ENCODE measurements at regions not wholly inside any gene's neighbourhood (a gene's known extent, or its start where the extent isn't known, plus 50 kb on each side); places are given as distances from the start of the nearest gene placed in this dataset.

- peak in 9 of 14 donors; percentile 2 to 46 (median 13) for DNase-seq
Measured at GRCh38 chr16:81185416-81185815, 53.1 kb upstream of the BCO1 start.

GRCh38 chr16:81181013-81181720, 57.3 kb upstream of the BCO1 start:
- DNase-seq: no peak

GRCh38 chr16:81180578-81180977, 57.9 kb upstream of the BCO1 start:
- no peak for DNase-seq

- no peak for DNase-seq
Measured at GRCh38 chr16:81179219-81179618, 59.3 kb upstream of the BCO1 start.

GRCh38 chr16:81175325-81175891, 63.1 kb upstream of the BCO1 start:
- DNase-seq: no peak

GRCh38 chr16:81174644-81175324, 63.7 kb upstream of the BCO1 start:
- no peak for DNase-seq

- DNase-seq: no peak
Measured at GRCh38 chr16:81172769-81173658, 65.5 kb upstream of the BCO1 start.

- DNase-seq: no peak
Measured at GRCh38 chr16:81170824-81171223, 67.7 kb upstream of the BCO1 start.

- DNase-seq: no peak
Measured at GRCh38 chr16:81168406-81168805, 70.1 kb upstream of the BCO1 start.

- DNase-seq: no peak
Measured at GRCh38 chr16:81167851-81168250, 70.6 kb upstream of the BCO1 start.

GRCh38 chr16:81166417-81167300, 70.5 kb upstream of the GCSH start:
- DNase-seq: no peak

GRCh38 chr16:81165411-81166097, 69.4 kb upstream of the GCSH start:
- no peak for DNase-seq

- DNase-seq: no peak
Measured at GRCh38 chr16:81164958-81165357, 68.8 kb upstream of the GCSH start.

GRCh38 chr16:81164481-81164880, 68.3 kb upstream of the GCSH start:
- DNase-seq: no peak

- DNase-seq: no peak
Measured at GRCh38 chr16:81163671-81164070, 67.5 kb upstream of the GCSH start.

- peak in 9 of 14 donors; percentile 18 to 74 (median 46) for DNase-seq
Measured at GRCh38 chr16:81158964-81159363, 62.8 kb upstream of the GCSH start.

GRCh38 chr16:81155769-81156168, 59.6 kb upstream of the GCSH start:
- DNase-seq: no peak

GRCh38 chr16:81151648-81152310, 55.6 kb upstream of the GCSH start:
- peak in 1 of 14 donors; percentile 8 for DNase-seq

- no peak for DNase-seq
Measured at GRCh38 chr16:81149614-81150013, 53.4 kb upstream of the GCSH start.

GRCh38 chr16:81148277-81148676, 52.1 kb upstream of the GCSH start:
- no peak for DNase-seq
